Thyroid gland (tissue), 4 donors: ENCODE measurements at regions not wholly inside any gene's neighbourhood (a gene's known extent, or its start where the extent isn't known, plus 50 kb on each side); places are given as distances from the start of the nearest gene placed in this dataset.

Experiments
- DNase-seq, 2 donors: peaks; one replicate each; pipeline ENCODE4 v3.0.0-alpha.2; 2019
- H3K27ac ChIP-seq, 3 donors: fragments of 200-600 bp; sonication (generic); 1 replicate in 2 of 3; 2 replicates in 1 of 3; pipeline ENCODE4 v1.5.1; 2016 to 2019; ENCODE audit warnings: mild to moderate bottlenecking in 1 of 3, moderate library complexity in 1 of 3
- H3K27me3 ChIP-seq: fragments of 200-600 bp; sonication (generic); one replicate; pipeline ENCODE4 v1.5.1; 2019
- H3K36me3 ChIP-seq, 2 donors: fragments of 200-600 bp; sonication (generic); one replicate each; pipeline ENCODE4 v1.5.1; 2016 to 2019
- H3K4me1 ChIP-seq, 2 donors: fragments of 200-600 bp; sonication (generic); one replicate each; pipeline ENCODE4 v1.5.1; 2017 to 2019
- H3K4me3 ChIP-seq, 3 donors: fragments of 200-600 bp; sonication (generic); replicated peaks in 1 of 3; 1 replicate in 2 of 3; 2 replicates in 1 of 3; pipeline ENCODE4 v1.5.1; 2016; ENCODE audit warnings: mild to moderate bottlenecking in 1 of 3
- H3K9me3 ChIP-seq: fragments of 200-600 bp; sonication (generic); one replicate; pipeline ENCODE4 v1.5.1; 2017
- POLR2A ChIP-seq, 2 donors: fragments of 450-650 bp; IDR thresholded peaks; one replicate each; pipeline ENCODE4 v1.6.1; 2017; ENCODE audit warnings: antibody characterized with exemption in 2 of 2, mild to moderate bottlenecking in 2 of 2, moderate library complexity in 1 of 2
- WGBS, 2 donors: methylation state at CpG; one replicate each; pipeline ENCODE4 v1.1.5; 2017; 5-methylcytosine and 5-hydroxymethylcytosine counted together
- intact Hi-C: fragments of 100-400 bp; cut with DNase I; formaldehyde crosslinking; loops from one replicate; pipeline ENCODE4 v1.15.1; 2023
- TF ChIP-seq, protein P1 (sequence below), 6 experiments: fragments of 200-600 bp in 3 of 6; fragments of 450-650 bp in 3 of 6; sonication (generic) in 3 of 6; IDR thresholded peaks; one replicate each; pipeline ENCODE4 v1.5.1; 2016 to 2019; ENCODE audit warnings: antibody characterized with exemption in 6 of 6, mild to moderate bottlenecking in 2 of 6, inconsistent platforms in 1 of 6, moderate library complexity in 1 of 6

DNA sequence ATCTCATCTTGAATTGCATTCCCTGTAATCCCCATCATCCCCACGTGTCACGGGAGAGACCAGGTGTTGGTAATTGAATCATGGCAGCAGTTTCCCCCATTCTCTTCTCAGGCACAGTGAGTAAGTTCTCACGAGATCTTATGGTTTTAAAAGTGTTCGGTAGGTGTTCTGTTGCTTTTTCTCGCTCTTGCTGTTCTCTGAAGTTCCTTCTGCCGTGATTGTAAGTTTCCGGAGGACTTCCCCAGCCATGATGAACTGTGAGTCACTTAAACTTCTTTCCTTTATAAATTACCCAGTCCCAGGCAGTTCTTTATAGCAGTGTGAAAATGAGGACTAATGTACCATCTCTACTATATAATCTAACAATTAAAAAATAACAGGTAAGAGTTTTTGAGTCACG lies 409.9 kb upstream of the NRXN1 start:
- Histone ChIP-seq H3K4me3 (no peak overlapping the region), H3K4me1 (no peaks in the 10 kb centered on the region), H3K36me3 (no peaks in the 10 kb centered on the region), H3K9me3 (no peaks in the 10 kb centered on the region), H3K27me3 (no peaks in the 10 kb centered on the region), H3K27ac (no peak overlapping the region)
- 87% methylated on average over 8 of the region's 8 CpGs for WGBS, 2 donors
- TF ChIP-seq, protein P1, sequence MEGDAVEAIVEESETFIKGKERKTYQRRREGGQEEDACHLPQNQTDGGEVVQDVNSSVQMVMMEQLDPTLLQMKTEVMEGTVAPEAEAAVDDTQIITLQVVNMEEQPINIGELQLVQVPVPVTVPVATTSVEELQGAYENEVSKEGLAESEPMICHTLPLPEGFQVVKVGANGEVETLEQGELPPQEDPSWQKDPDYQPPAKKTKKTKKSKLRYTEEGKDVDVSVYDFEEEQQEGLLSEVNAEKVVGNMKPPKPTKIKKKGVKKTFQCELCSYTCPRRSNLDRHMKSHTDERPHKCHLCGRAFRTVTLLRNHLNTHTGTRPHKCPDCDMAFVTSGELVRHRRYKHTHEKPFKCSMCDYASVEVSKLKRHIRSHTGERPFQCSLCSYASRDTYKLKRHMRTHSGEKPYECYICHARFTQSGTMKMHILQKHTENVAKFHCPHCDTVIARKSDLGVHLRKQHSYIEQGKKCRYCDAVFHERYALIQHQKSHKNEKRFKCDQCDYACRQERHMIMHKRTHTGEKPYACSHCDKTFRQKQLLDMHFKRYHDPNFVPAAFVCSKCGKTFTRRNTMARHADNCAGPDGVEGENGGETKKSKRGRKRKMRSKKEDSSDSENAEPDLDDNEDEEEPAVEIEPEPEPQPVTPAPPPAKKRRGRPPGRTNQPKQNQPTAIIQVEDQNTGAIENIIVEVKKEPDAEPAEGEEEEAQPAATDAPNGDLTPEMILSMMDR (IDR thresholded peaks at IDR 0.05): no peak
- TF ChIP-seq POLR2A (IDR thresholded peaks at IDR 0.05): no peak
- DNase-seq: no peak
- intact Hi-C loops: no loop called here

DNA sequence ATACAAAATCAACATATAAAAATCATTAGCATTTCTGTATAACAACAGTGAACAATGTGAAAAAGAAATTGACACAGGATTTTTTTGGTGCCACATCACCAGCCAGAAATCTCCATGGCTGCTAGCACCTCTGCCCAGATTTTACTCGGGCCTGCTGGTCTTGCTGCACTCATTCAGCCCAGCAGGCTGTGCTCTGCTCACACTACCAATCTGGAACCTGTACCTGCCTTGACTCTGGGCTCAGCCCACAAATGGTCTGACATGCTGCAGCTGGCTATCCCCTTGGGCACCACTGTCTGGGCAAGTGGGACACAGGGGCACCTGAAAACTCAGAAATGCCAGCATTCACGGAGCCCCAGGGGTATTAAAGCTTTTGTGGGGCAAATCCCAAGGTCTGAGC lies 392.5 kb upstream of the NRXN1 start:
- no peak for DNase-seq
- TF ChIP-seq, protein P1 (IDR thresholded peaks at IDR 0.05): no peak
- no peak for TF ChIP-seq POLR2A (IDR thresholded peaks at IDR 0.05)
- WGBS, 2 donors: 72 to 76% methylated on average over 2 of the region's 2 CpGs
- no peaks in the 10 kb centered on the region for H3K4me1 ChIP-seq
- H3K9me3 ChIP-seq: no peaks in the 10 kb centered on the region
- H3K4me3 ChIP-seq: no peak overlapping the region
- intact Hi-C loops: no loop called here
- H3K36me3 ChIP-seq: no peaks in the 10 kb centered on the region
- H3K27me3 ChIP-seq: no peaks in the 10 kb centered on the region
- no peak overlapping the region for H3K27ac ChIP-seq

DNA sequence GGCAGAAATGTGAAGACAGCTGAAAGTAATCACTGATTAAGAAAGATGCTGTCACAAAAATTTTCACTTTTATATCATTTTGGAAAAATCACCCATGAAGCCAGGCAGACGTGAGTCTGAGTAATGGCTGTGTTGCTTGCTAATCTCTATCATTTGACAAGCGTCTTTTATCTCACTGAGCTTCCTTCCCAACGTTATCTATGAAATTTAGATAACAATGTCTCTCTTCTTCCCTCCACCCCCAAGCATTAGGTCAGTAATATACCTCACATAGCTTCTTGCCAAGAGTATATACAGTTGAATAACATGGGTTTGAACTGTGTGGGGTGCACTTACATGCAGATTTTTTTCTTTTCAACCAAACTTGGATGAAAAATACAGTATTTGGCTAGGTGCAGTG lies 388.6 kb upstream of the NRXN1 start:
- Histone ChIP-seq H3K4me1 (no peaks in the 10 kb centered on the region), H3K27me3 (no peaks in the 10 kb centered on the region), H3K4me3 (no peak overlapping the region), H3K27ac (no peak overlapping the region), H3K36me3 (no peaks in the 10 kb centered on the region), H3K9me3 (no peaks in the 10 kb centered on the region)
- no peak for DNase-seq
- intact Hi-C loops: no loop called here
- no peak for TF ChIP-seq POLR2A (IDR thresholded peaks at IDR 0.05)
- 50 to 56% methylated on average over 3 of the region's 3 CpGs for WGBS, 2 donors

DNA sequence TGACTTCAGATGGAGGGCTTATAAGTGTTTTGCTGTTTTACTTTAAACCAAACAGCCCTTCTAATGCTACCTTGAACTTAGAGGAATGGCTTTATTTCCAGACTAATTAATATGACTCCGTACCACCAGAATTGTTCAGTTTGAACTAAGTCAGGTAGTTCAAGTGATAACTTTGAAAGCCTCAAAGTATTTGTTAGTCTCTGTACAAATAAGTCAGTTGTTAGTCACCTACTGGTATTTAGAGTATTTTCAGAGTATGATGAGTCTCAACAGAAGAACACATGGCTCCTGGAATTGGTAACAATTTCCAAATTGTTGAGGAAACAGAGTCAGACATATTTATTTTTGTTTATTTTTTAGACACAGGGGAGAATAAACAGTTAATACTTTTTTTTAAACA lies 381.8 kb upstream of the NRXN1 start:
- WGBS, 2 donors: 86 to 89% methylated on average over 1 of the region's 1 CpG
- intact Hi-C loops: no loop called here
- H3K27me3 ChIP-seq: no peaks in the 10 kb centered on the region
- no peaks in the 10 kb centered on the region for H3K9me3 ChIP-seq
- H3K27ac ChIP-seq: no peak overlapping the region
- TF ChIP-seq, protein P1 (IDR thresholded peaks at IDR 0.05): no peak
- TF ChIP-seq POLR2A (IDR thresholded peaks at IDR 0.05): no peak
- no peak for DNase-seq
- no peaks in the 10 kb centered on the region for H3K36me3 ChIP-seq
- no peaks in the 10 kb centered on the region for H3K4me1 ChIP-seq
- no peak overlapping the region for H3K4me3 ChIP-seq

DNA sequence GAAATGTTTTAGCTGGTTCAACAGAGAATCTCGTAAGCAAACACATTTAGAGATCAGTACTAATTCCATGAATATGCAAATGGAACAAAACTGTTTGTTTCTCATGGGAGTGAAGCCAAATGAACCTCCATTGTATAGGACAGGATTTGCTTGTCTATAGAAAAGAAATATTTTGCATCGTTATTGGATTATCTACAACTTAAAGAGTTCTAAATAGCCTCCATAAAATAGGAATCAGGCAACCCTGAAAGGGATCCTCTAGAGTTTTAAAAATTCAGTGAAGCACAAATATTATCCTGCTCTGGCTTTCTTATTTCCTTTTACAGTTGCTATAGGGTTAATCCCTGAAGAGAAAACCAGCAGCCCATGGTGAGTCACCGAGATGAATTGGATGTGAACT lies 378.4 kb upstream of the NRXN1 start:
- no peaks in the 10 kb centered on the region for H3K4me1 ChIP-seq
- TF ChIP-seq POLR2A (IDR thresholded peaks at IDR 0.05): no peak
- TF ChIP-seq, protein P1 (IDR thresholded peaks at IDR 0.05): no peak
- H3K27me3 ChIP-seq: no peaks in the 10 kb centered on the region
- no peaks in the 10 kb centered on the region for H3K9me3 ChIP-seq
- intact Hi-C loops: no loop called here
- no peaks in the 10 kb centered on the region for H3K36me3 ChIP-seq
- DNase-seq: no peak
- no peak overlapping the region for H3K27ac ChIP-seq
- 40 to 42% methylated on average over 3 of the region's 3 CpGs for WGBS, 2 donors
- no peak overlapping the region for H3K4me3 ChIP-seq

DNA sequence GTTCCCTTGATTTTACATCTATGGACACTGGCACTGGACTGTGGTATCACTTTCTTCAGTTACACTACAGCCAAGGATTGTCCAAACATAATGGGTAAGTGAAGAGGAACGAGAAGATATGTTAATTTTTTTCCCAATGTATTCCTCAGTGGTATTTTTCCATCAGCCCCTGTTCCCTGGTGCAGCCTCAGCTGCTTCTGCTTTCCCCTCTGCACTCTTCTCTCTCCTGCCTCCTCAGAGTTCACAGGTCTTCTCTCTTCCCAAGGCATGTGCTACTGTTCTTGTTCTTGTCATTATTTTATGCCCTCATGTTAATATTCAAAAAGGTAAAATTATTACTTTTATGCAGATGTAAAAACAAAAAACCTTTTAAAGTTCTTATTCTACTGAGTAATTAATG lies 378.0 kb upstream of the NRXN1 start:
- no peaks in the 10 kb centered on the region for H3K4me1 ChIP-seq
- intact Hi-C loops: no loop called here
- WGBS, 2 donors: 28 to 32% methylated on average over 1 of the region's 1 CpG

More for the DNA sequence above, 378.0 kb upstream of the NRXN1 start:
- Histone ChIP-seq H3K27me3 (no peaks in the 10 kb centered on the region), H3K4me3 (no peak overlapping the region), H3K9me3 (no peaks in the 10 kb centered on the region), H3K36me3 (no peaks in the 10 kb centered on the region), H3K27ac (no peak overlapping the region)
- no peak for TF ChIP-seq POLR2A (IDR thresholded peaks at IDR 0.05)
- TF ChIP-seq, protein P1 (IDR thresholded peaks at IDR 0.05): no peak
- no peak for DNase-seq
